ENCODE measurements at regions not wholly inside any gene's neighbourhood (a gene's known extent, or its start where the extent isn't known, plus 50 kb on each side); places are given as distances from the start of the nearest gene placed in this dataset.

- Mint-ChIP-seq H3K9me3 (ENCODE audit: low read depth, unreplicated experiment) (peaks cover 25% of the 10 kb centered on the region), H3K4me1 (ENCODE audit: low read depth, unreplicated experiment) (no peaks in the 10 kb centered on the region), H3K4me3 (ENCODE audit: low read depth, unreplicated experiment) (no peak overlapping the region), H3K27me3 (ENCODE audit: unreplicated experiment) (no peaks in the 10 kb centered on the region), H3K27ac (ENCODE audit: unreplicated experiment) (no peak overlapping the region), H3K36me3 (ENCODE audit: insufficient read depth, unreplicated experiment) (no peaks in the 10 kb centered on the region)
- no peak for TF ChIP-seq CTCF (IDR thresholded peaks at IDR 0.05; ENCODE audit: unreplicated experiment)
- no peak for DNase-seq
- no TSS peak for BruUV-seq (replicated peaks)
- intact Hi-C loops (cut with micrococcal nuclease; ENCODE audit: unreplicated experiment): no loop called here
- CTCF ChIA-PET: no interaction called here
Measured at GRCh38 chr12:115504306-115505290, 772.9 kb downstream of the MED13L start.

GRCh38 chr12:115500872-115501271, 776.6 kb downstream of the MED13L start:
- Mint-ChIP-seq H3K4me3 (ENCODE audit: low read depth, unreplicated experiment) (no peak overlapping the region), H3K27me3 (ENCODE audit: unreplicated experiment) (no peaks in the 10 kb centered on the region), H3K36me3 (ENCODE audit: insufficient read depth, unreplicated experiment) (no peaks in the 10 kb centered on the region), H3K9me3 (ENCODE audit: low read depth, unreplicated experiment) (peaks cover 21% of the 10 kb centered on the region), H3K4me1 (ENCODE audit: low read depth, unreplicated experiment) (no peaks in the 10 kb centered on the region), H3K27ac (ENCODE audit: unreplicated experiment) (no peak overlapping the region)
- DNase-seq: no peak
- intact Hi-C loops (cut with micrococcal nuclease; ENCODE audit: unreplicated experiment): no loop called here
- BruUV-seq (replicated peaks): no TSS peak
- CTCF ChIA-PET: no interaction called here
- no peak for TF ChIP-seq CTCF (IDR thresholded peaks at IDR 0.05; ENCODE audit: unreplicated experiment)

GRCh38 chr12:115495300-115495699, 782.2 kb downstream of the MED13L start:
- Mint-ChIP-seq H3K27ac (ENCODE audit: unreplicated experiment) (no peak overlapping the region), H3K27me3 (ENCODE audit: unreplicated experiment) (no peaks in the 10 kb centered on the region), H3K4me1 (ENCODE audit: low read depth, unreplicated experiment) (no peaks in the 10 kb centered on the region), H3K4me3 (ENCODE audit: low read depth, unreplicated experiment) (no peak overlapping the region), H3K36me3 (ENCODE audit: insufficient read depth, unreplicated experiment) (no peaks in the 10 kb centered on the region), H3K9me3 (ENCODE audit: low read depth, unreplicated experiment) (peaks cover 14% of the 10 kb centered on the region)
- intact Hi-C loops (cut with micrococcal nuclease; ENCODE audit: unreplicated experiment): no loop called here
- BruUV-seq (replicated peaks): no TSS peak
- no peak for DNase-seq
- no peak for TF ChIP-seq CTCF (IDR thresholded peaks at IDR 0.05; ENCODE audit: unreplicated experiment)
- CTCF ChIA-PET: no interaction called here

GRCh38 chr12:115492553-115492952, 784.9 kb downstream of the MED13L start:
- TF ChIP-seq CTCF (IDR thresholded peaks at IDR 0.05; ENCODE audit: unreplicated experiment): no peak
- Mint-ChIP-seq H3K36me3 (ENCODE audit: insufficient read depth, unreplicated experiment) (no peaks in the 10 kb centered on the region), H3K27ac (ENCODE audit: unreplicated experiment) (no peak overlapping the region), H3K4me3 (ENCODE audit: low read depth, unreplicated experiment) (no peak overlapping the region), H3K4me1 (ENCODE audit: low read depth, unreplicated experiment) (no peaks in the 10 kb centered on the region), H3K9me3 (ENCODE audit: low read depth, unreplicated experiment) (peaks cover 22% of the 10 kb centered on the region), H3K27me3 (ENCODE audit: unreplicated experiment) (no peaks in the 10 kb centered on the region)
- no peak for DNase-seq
- CTCF ChIA-PET: no interaction called here
- intact Hi-C loops (cut with micrococcal nuclease; ENCODE audit: unreplicated experiment): no loop called here
- BruUV-seq (replicated peaks): no TSS peak

All from Calu3 (cell line).